ENCODE measurements at regions not wholly inside any gene's neighbourhood (a gene's known extent, or its start where the extent isn't known, plus 50 kb on each side); places are given as distances from the start of the nearest gene placed in this dataset.

DNA sequence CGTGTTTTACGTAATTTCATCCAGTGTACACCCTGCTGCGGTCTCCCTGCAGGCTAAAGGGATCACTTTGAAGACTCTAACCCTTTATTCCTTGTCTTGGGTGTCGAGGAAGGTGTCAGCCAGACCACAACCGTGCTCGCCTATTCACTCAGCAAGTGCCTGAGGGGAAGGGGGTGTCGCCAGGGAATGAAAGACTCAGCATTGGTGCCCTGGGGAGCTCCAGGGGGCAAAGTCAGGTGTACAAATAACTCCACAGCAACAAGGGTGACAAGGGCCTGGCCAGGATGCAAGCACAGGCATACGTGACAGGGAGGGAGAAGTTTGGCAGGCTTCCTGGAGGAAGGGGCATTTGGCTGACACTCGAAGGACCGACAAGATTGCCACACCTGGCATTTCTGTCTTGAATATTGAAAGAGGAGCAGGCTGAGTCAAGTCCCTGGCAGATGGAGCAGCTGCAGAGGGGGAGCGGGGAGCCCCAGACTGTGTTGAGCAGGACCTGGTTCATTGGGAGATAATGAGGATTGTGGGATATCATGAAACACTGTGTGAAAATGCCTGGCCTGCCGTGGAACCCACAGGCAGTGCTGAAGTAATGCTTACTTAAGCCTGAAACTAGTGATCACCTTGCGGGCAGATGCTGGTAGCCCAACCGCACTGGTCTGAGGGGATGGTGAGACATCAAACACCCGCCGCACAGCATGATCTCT lies 93.9 kb downstream of the RHOB start:
- no peak for DNase-seq (ENCODE audit: low read depth)

- DNase-seq (ENCODE audit: low read depth), result no peak
These were observed 94.4 kb downstream of the RHOB start for GRCh38 chr2:20541294-20541640.

- no peak for DNase-seq (ENCODE audit: low read depth)
These were observed 94.8 kb downstream of the RHOB start for GRCh38 chr2:20541651-20542050.

DNA sequence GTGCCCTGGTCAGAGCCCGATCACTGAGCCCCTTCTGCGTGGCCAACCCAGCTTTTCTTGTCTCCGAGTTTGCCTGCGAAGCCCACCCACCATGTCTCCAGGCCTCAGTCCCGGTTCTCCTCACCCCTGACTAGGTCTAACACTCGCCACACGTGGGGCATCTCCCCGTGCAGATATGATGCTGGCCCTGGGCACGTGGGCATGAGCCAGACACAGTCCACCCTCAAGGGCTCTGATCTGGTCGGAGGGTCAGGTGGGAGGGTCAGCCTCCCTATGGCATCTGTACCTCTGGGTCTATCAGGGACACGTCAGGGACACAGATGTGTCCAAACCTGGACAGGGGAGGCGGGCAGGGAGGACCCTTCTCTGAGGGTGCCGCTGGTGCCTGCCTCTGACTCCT lies 95.4 kb downstream of the RHOB start:
- no peak for DNase-seq (ENCODE audit: low read depth)

- no peak for DNase-seq (ENCODE audit: low read depth)
These were observed 96.0 kb downstream of the RHOB start for GRCh38 chr2:20542746-20543468.

DNA sequence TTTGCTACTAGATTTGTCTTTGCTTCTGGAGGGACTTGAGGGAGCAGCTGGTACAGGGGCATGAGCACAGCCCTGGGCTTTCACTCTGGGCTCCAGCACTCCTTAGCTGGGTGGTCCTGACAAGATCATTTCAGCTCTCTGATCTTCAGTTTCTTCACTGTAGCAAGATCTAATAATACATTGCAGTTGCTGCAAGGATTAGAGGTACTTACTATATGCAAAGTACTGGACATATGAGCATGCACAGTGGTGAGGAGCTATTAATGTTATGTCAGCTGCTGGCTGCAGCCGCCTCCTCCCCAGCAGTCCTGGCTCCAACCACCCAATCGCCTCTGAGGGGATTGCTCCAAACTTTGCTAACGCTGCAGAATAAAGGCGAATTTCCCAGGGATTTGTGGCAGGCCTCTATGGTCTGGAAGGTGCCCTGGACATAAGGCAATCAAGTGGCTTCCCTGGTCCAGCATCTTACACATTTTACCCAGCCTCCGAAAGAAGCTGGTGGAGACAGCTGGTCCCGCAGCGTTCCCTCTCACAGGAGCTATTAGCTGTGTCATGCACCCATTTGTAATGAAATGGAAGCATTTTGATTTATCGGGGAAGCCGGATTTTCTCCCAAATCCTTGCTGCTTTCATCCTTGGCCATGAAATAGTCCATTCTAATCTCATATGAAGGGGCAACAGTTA lies 96.7 kb downstream of the RHOB start:
- no peak for DNase-seq (ENCODE audit: low read depth)

GRCh38 chr2:20544153-20544747 lies 97.4 kb downstream of the RHOB start:
- DNase-seq (ENCODE audit: low read depth), result no peak

DNA sequence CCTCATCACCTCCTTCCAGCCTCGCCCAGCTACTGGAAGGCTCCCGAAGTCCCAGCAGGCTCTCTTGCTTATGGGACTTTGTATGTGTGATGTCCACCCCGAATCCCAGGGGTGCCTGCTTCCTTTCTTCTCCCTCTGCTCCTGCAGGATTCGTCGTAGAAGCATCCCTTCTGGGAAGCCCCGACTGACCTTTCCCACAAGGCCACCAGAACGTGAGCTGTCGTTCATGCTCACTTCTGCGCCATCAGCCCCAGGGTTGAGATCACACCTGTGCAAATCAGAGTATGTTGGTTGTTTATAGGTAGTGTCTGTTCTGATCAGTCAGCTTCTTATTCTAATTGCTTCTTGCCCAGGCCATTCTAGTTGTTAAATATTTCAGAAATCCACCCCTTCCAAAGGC lies 101.8 kb downstream of the HS1BP3 start:
- no peak for DNase-seq (ENCODE audit: low read depth)

DNA sequence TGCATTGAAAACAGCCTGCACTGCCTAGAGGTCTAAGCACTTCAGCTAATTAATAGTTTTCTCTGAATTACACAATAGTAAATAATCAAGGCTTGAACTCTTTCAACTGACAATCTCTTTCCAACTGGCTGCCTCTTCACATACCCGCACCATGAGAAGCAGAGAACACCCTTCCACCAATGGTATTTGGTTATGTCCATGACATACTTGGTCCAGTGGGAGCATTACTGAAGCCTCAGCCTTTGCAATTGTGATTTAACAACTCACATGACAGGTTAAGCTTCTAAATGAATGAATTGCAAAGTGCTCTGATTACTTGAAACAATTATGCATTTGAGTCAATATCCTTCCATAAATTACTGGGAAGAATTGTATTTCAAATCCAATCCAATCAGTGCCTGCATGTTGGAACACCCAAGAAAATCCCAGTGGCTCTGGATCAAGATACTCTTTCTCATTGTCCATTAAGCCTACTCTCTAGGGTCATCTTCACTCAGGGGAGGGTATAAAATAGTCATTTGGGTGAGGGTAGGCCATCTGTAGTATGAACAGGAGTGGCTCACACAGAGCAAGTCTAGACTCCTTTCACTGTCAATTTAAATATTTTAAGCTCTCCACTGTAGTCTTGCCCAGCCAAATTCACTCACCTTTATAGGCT lies 101.1 kb downstream of the HS1BP3 start:
- no peak for DNase-seq (ENCODE audit: low read depth)

GRCh38 chr2:20551260-20551944 lies 99.5 kb downstream of the HS1BP3 start:
- DNase-seq (ENCODE audit: low read depth), result no peak

- DNase-seq (ENCODE audit: low read depth), result no peak
These were observed 99.0 kb downstream of the HS1BP3 start for GRCh38 chr2:20551945-20552328.

DNA sequence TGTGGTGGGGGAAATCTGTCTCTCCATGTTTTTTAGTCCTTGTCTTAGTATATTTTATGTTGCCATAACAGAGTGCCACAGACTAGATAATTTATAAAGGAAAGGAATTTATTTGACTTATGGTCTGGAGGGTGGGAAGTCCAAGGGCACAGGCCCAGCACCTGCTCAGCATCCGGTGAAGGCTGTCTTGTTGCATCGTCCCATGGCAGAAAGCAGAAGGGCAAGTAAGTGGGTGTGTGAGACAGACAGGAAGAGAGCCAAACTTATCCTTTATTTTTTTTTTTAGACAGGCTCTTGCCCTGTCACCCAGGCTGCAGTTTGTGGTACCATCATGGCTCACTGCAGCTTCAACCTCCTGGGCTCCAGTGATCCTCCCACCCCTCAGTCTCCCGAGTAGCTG lies 98.1 kb downstream of the HS1BP3 start:
- no peak for DNase-seq (ENCODE audit: low read depth)

DNA sequence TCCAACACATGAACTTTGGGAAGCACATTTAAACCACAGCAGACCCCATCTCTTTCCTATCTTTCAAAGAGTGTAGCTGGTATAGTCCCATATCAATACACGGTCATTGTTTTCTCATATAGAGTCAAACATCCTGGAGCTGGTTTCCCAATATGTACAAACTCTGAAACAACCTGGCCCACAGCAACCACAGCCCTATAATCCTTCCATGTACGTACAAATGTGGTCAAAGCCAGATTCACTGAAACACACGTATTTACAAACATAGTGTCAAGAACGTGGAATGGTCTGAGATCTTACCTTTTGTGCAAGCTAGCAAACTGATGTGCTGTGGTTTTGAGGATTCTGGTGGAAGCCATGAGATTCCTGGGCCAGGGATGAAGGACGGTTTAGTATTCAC lies 97.3 kb downstream of the HS1BP3 start:
- DNase-seq (ENCODE audit: low read depth), result no peak

DNA sequence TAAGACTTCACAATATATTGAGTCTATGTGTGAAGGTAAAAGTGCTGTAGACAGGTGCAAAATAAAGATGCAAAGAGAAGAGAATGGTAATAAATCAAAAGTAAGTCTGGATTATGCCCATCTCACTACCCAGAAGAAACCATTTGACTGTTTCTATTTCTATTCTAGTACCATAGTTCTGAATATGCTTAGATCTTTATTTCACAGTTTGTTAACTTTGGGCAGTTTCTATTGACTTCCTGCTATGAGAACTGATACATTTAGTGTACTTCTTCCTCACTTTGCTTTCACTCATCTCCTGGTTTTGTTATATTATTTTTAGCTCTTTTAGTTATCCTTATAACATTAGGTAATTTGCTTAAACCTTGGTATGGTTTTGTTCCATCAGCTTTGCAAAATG lies 94.9 kb downstream of the HS1BP3 start:
- DNase-seq (ENCODE audit: low read depth), result no peak

DNA sequence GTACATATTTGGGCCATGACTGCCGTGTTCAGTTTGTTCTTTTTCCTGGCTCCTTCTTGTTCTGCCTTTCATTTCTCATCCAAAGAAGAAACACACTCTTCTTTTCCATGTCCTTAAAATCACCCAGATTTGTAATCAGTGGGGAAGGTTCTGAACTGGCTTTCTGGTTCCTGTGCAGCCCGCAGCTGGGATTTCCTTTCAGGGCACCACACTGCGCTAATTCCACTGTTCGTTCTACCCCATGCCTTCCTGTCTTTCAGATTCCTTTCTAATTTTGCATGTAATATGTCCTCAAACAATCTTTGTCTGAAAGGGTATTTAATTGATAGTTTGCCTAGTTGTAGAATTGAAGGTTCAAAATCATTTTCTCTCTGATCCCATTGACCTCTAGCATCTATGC lies 94.1 kb downstream of the HS1BP3 start:
- DNase-seq (ENCODE audit: low read depth), result no peak

DNA sequence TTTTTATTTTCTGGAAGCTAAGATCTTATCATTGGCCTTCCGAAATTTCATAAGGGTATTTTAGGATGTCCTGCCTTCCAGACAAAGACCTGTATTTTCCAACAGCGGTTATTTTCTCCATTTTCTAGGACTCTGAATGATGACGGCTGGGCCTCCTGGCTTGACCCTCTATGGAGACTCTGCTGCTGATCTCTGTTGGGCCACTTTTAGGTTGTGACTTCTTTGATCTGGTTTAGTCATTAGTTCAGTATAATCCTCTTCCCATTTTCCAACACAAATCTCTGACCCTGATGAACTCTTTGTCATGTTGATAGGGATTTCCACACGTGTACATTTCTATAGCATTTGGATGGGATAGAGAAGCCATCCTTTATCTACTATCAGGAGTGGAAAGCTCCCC lies 93.7 kb downstream of the HS1BP3 start:
- no peak for DNase-seq (ENCODE audit: low read depth)

- no peak for DNase-seq (ENCODE audit: low read depth)
These were observed 93.3 kb downstream of the HS1BP3 start for GRCh38 chr2:20557635-20558034.

GRCh38 chr2:20558391-20559150 lies 92.3 kb downstream of the HS1BP3 start:
- DNase-seq (ENCODE audit: low read depth), result no peak

GRCh38 chr2:20559277-20559676 lies 91.6 kb downstream of the HS1BP3 start:
- no peak for DNase-seq (ENCODE audit: low read depth)

GRCh38 chr2:20560011-20560410 lies 90.9 kb downstream of the HS1BP3 start:
- DNase-seq (ENCODE audit: low read depth), result no peak
